HL-60 (cell line): ENCODE measurements at regions not wholly inside any gene's neighbourhood (a gene's known extent, or its start where the extent isn't known, plus 50 kb on each side); places are given as distances from the start of the nearest gene placed in this dataset.

ENCODE experiments used
- DNase-seq, 2 experiments: peaks; one replicate each; pipeline ENCODE4 v3.0.0-alpha.2; 2010 to 2020; ENCODE audit warnings: low read depth in 1 of 2, low spot score in 1 of 2
- H3K27ac ChIP-seq: fragments of 250-450 bp; sonication (Bioruptor Pico); replicated peaks from 2 replicates; pipeline ENCODE4 v1.5.1; 2020; ENCODE audit warnings: mild to moderate bottlenecking, moderate library complexity
- H3K27me3 ChIP-seq: fragments of 250-450 bp; sonication (Bioruptor Pico); 2 replicates; pipeline ENCODE4 v1.5.1; 2021; ENCODE audit warnings: mild to moderate bottlenecking, moderate library complexity; ENCODE audit not compliant: insufficient read depth, poor library complexity, severe bottlenecking
- H3K4me3 ChIP-seq: replicated peaks from 2 replicates; pipeline ENCODE4 v1.5.1; 2011; ENCODE audit warnings: mild to moderate bottlenecking, control low read depth, low read length; ENCODE audit not compliant: insufficient read depth
- GABPA ChIP-seq: IDR thresholded peaks from 2 replicates; pipeline ENCODE4 v1.6.1; 2012; ENCODE audit warnings: low read depth
- POLR2AphosphoS5 ChIP-seq: IDR thresholded peaks from 2 replicates; pipeline ENCODE4 v1.6.1; 2012; ENCODE audit warnings: low read depth
- REST ChIP-seq: IDR thresholded peaks from 2 replicates; pipeline ENCODE4 v1.6.1; 2012; ENCODE audit warnings: low read depth; ENCODE audit not compliant: insufficient replicate concordance
- SPI1 ChIP-seq: IDR thresholded peaks from 2 replicates; pipeline ENCODE4 v1.6.1; 2012; ENCODE audit warnings: low read depth, mild to moderate bottlenecking, borderline replicate concordance
- TF ChIP-seq, protein P1 (sequence below): IDR thresholded peaks from one replicate; pipeline ENCODE4 v1.5.1; 2011; ENCODE audit warnings: low read length, control low read depth, inconsistent platforms; ENCODE audit not compliant: insufficient read depth

DNA sequence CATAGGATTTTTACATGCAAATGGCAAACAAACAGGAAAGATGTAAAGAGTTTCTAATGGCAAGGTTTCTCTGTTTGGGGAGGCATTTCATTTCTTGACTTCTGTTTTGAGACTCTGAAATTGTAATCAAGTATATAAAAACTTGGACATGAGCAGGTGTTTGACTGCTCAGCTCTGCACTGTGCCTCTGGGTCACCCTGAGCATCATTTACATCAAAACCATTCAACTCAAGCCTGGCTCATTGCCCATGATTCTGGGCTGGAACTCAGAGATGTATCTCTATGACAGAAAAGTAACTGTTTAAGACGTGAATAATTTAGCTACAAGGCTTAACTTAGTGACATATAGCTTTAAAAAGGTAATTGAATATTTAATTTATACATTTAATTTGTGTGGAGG lies 1402.4 kb upstream of the NUDT12 start:
- TF ChIP-seq POLR2AphosphoS5 (no peak), SPI1 (no peak), REST (no peak), GABPA (no peak)
- TF ChIP-seq, protein P1, sequence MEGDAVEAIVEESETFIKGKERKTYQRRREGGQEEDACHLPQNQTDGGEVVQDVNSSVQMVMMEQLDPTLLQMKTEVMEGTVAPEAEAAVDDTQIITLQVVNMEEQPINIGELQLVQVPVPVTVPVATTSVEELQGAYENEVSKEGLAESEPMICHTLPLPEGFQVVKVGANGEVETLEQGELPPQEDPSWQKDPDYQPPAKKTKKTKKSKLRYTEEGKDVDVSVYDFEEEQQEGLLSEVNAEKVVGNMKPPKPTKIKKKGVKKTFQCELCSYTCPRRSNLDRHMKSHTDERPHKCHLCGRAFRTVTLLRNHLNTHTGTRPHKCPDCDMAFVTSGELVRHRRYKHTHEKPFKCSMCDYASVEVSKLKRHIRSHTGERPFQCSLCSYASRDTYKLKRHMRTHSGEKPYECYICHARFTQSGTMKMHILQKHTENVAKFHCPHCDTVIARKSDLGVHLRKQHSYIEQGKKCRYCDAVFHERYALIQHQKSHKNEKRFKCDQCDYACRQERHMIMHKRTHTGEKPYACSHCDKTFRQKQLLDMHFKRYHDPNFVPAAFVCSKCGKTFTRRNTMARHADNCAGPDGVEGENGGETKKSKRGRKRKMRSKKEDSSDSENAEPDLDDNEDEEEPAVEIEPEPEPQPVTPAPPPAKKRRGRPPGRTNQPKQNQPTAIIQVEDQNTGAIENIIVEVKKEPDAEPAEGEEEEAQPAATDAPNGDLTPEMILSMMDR = no peak
- no peaks in the 10 kb centered on the region for H3K27me3 ChIP-seq

GRCh38 chr5:104955479-104955878 lies 1392.9 kb upstream of the NUDT12 start:
- Histone ChIP-seq H3K27ac (no peak overlapping the region), H3K27me3 (no peaks in the 10 kb centered on the region), H3K4me3 (no peak overlapping the region)
- no peak for DNase-seq
- TF ChIP-seq, protein P1 = no peak
- TF ChIP-seq SPI1 = no peak
- no peak for TF ChIP-seq GABPA
- no peak for TF ChIP-seq REST
- no peak for TF ChIP-seq POLR2AphosphoS5

More for the DNA sequence above, 1402.4 kb upstream of the NUDT12 start:
- Histone ChIP-seq H3K27ac (no peak overlapping the region), H3K4me3 (no peak overlapping the region)
- DNase-seq = no peak

GRCh38 chr5:104952876-104953275 lies 1390.3 kb upstream of the NUDT12 start:
- no peak for DNase-seq

DNA sequence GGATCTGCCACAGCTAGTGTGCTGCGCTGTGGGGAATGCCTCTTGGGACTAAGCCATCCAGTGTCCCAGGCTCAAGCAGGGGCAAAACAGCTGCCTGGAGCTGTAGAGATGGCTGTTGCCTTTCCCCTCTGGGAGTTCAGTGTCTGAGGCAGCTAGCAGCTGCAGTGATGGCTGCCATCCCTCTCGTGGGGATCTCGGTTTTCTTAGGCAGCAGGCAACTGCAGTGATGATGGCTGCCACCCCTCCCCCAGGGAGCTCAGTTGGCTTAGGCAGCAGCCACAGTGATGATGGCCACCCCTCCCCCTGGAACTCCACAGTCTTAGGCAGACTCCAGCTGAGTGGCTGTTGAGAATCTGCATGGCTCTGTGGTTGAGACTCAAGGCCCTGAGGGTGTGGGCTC lies 1389.2 kb upstream of the NUDT12 start:
- no peaks in the 10 kb centered on the region for H3K27me3 ChIP-seq
- no peak for DNase-seq
- TF ChIP-seq SPI1 = no peak
- no peak for TF ChIP-seq GABPA
- no peak overlapping the region for H3K27ac ChIP-seq
- no peak overlapping the region for H3K4me3 ChIP-seq

More at GRCh38 chr5:104952876-104953275, 1390.3 kb upstream of the NUDT12 start:
- Histone ChIP-seq H3K27ac (no peak overlapping the region), H3K4me3 (no peak overlapping the region), H3K27me3 (no peaks in the 10 kb centered on the region)
- no peak for TF ChIP-seq POLR2AphosphoS5

GRCh38 chr5:104947076-104947475 lies 1384.5 kb upstream of the NUDT12 start:
- no peak overlapping the region for H3K27ac ChIP-seq
- no peak for DNase-seq
- no peaks in the 10 kb centered on the region for H3K27me3 ChIP-seq
- TF ChIP-seq, protein P1 = no peak
- TF ChIP-seq REST (no peak), SPI1 (no peak), GABPA (no peak), POLR2AphosphoS5 (no peak)
- no peak overlapping the region for H3K4me3 ChIP-seq
